PC-9 (cell line): ENCODE measurements at regions not wholly inside any gene's neighbourhood (a gene's known extent, or its start where the extent isn't known, plus 50 kb on each side); places are given as distances from the start of the nearest gene placed in this dataset.
"Not testable (repeated sequence)": the region's sequence is repeated elsewhere in the genome, so short reads cannot be mapped to it uniquely, and the experiment has no call there.

ENCODE experiments used
- BruUV-seq: library from RNA; stranded (reverse); fragments of 400-500 nt; replicated peaks from 2 replicates; lab custom pipeline; 2021; lab: Mats Ljungman, UMichigan
- CTCF ChIA-PET: fragments of 300-600 bp; sonication (Branson Sonifier 250); formaldehyde crosslinking; loops from one replicate; lab custom pipeline; 2022; ENCODE audit warnings: antibody characterized with exemption; lab: Charles Lee
- POLR2A ChIA-PET: fragments of 300-600 bp; sonication (Branson Sonifier 250); formaldehyde crosslinking; loops from one replicate; lab custom pipeline; 2022; ENCODE audit warnings: antibody characterized with exemption; ENCODE audit not compliant: unreplicated experiment; lab: Charles Lee
- DNase-seq, 2 experiments: peaks; one replicate each; pipeline versions ENCODE4 v3.0.0 to v3.0.0-alpha.2; 2015 to 2022; ENCODE audit warnings: mixed read lengths in 1 of 2
- H2AFZ ChIP-seq: fragments of 200-600 bp; sonication (generic); 2 replicates; pipeline ENCODE4 v1.8.1; 2017; ENCODE audit warnings: antibody characterized with exemption
- H3F3A ChIP-seq: fragments of 200-600 bp; sonication (generic); 2 replicates; pipeline ENCODE4 v1.8.1; 2017; ENCODE audit warnings: antibody characterized with exemption, mild to moderate bottlenecking, low read depth; ENCODE audit not compliant: insufficient read depth
- H3K27ac ChIP-seq: fragments of 200-600 bp; sonication (generic); 2 replicates; pipeline ENCODE4 v1.6.1; 2016; ENCODE audit warnings: mixed run types
- H3K27me3 ChIP-seq: fragments of 200-600 bp; sonication (generic); 2 replicates; pipeline ENCODE4 v1.6.1; 2016; ENCODE audit warnings: low read depth, mixed run types; ENCODE audit not compliant: insufficient read depth
- H3K36me3 ChIP-seq: fragments of 200-600 bp; sonication (generic); 2 replicates; pipeline ENCODE4 v1.6.1; 2016; ENCODE audit warnings: low read depth, mixed run types
- H3K4me1 ChIP-seq: fragments of 200-600 bp; sonication (generic); replicated peaks from 2 replicates; pipeline ENCODE4 v1.6.1; 2016; ENCODE audit warnings: mixed run types; ENCODE audit not compliant: insufficient read depth
- H3K4me2 ChIP-seq: fragments of 200-600 bp; sonication (generic); 2 replicates; pipeline ENCODE4 v1.6.1; 2017; ENCODE audit warnings: mixed run types
- H3K4me3 ChIP-seq: fragments of 200-600 bp; sonication (generic); 2 replicates; pipeline ENCODE4 v1.6.1; 2016; ENCODE audit warnings: mixed run types
- H3K79me2 ChIP-seq: fragments of 200-600 bp; sonication (generic); 2 replicates; pipeline ENCODE4 v1.6.1; 2017; ENCODE audit warnings: low read depth, mixed run types
- H3K9me2 ChIP-seq: fragments of 200-600 bp; sonication (generic); 2 replicates; pipeline ENCODE4 v1.8.1; 2017; ENCODE audit warnings: mild to moderate bottlenecking; ENCODE audit not compliant: insufficient read depth
- H3K9me3 ChIP-seq: fragments of 200-600 bp; sonication (generic); 2 replicates; pipeline ENCODE4 v1.8.1; 2016; ENCODE audit warnings: low read depth; ENCODE audit not compliant: insufficient read depth
- H4K20me1 ChIP-seq: fragments of 200-600 bp; sonication (generic); 2 replicates; pipeline ENCODE4 v1.8.1; 2017; ENCODE audit not compliant: insufficient read depth
- CTCF ChIP-seq: fragments of 200-600 bp; sonication (generic); conservative IDR thresholded peaks from 2 replicates; pipeline ENCODE4 v1.6.1; 2017; ENCODE audit warnings: mixed run types, antibody characterized with exemption, mild to moderate bottlenecking, moderate library complexity
- EZH2 ChIP-seq: fragments of 200-600 bp; sonication (generic); IDR thresholded peaks from 2 replicates; pipeline ENCODE4 v1.8.0; 2017; ENCODE audit warnings: antibody characterized with exemption, low read depth
- intact Hi-C: fragments of 100-400 bp; cut with micrococcal nuclease; formaldehyde crosslinking; loops from one replicate; pipeline ENCODE4 v1.10.0; 2022; ENCODE audit not compliant: unreplicated experiment

- H3K36me3 ChIP-seq = no peaks in the 10 kb centered on the region
- H3F3A ChIP-seq = no peaks in the 10 kb centered on the region
- H3K27me3 ChIP-seq = peaks cover 42% of the 10 kb centered on the region; the same call in 1 of the 2 replicates
- H2AFZ ChIP-seq = no peak overlapping the region
- no peaks in the 10 kb centered on the region for H3K79me2 ChIP-seq
- no peak for DNase-seq
- no TSS peak for BruUV-seq
- H3K27ac ChIP-seq = no peak overlapping the region
- intact Hi-C loops = no loop called here
- H3K4me1 ChIP-seq = no peaks in the 10 kb centered on the region
- no peak overlapping the region for H3K4me3 ChIP-seq
- TF ChIP-seq CTCF (no peak), EZH2 (no peak)
- H3K4me2 ChIP-seq = no peak overlapping the region
- no peaks in the 10 kb centered on the region for H4K20me1 ChIP-seq
- H3K9me2 ChIP-seq = no peaks in the 10 kb centered on the region
- H3K9me3 ChIP-seq = no peaks in the 10 kb centered on the region
- CTCF ChIA-PET = no interaction called here
- POLR2A ChIA-PET = no interaction called here
Observed at GRCh38 chr18:11487390-11487789, 122.0 kb upstream of the SLC35G4 start.

- H3K36me3 ChIP-seq = no peaks in the 10 kb centered on the region
- H3K4me1 ChIP-seq = no peaks in the 10 kb centered on the region
- peaks cover 23% of the 10 kb centered on the region; the same call in 1 of the 2 replicates for H3K27me3 ChIP-seq
- H3K9me2 ChIP-seq = no peaks in the 10 kb centered on the region
- no TSS peak for BruUV-seq
- no peak overlapping the region for H3K4me3 ChIP-seq
- intact Hi-C loops = no loop called here
- no peaks in the 10 kb centered on the region for H3K9me3 ChIP-seq
- TF ChIP-seq EZH2 (no peak), CTCF (no peak)
- no peaks in the 10 kb centered on the region for H3F3A ChIP-seq
- H2AFZ ChIP-seq = no peak overlapping the region
- ChIA-PET POLR2A (no interaction called here), CTCF (no interaction called here)
- no peaks in the 10 kb centered on the region for H3K79me2 ChIP-seq
- DNase-seq = no peak
- no peak overlapping the region for H3K27ac ChIP-seq
- H4K20me1 ChIP-seq = no peaks in the 10 kb centered on the region
- no peak overlapping the region for H3K4me2 ChIP-seq
Observed at GRCh38 chr18:11482271-11482670, 127.1 kb upstream of the SLC35G4 start.

- no peaks in the 10 kb centered on the region for H3K4me1 ChIP-seq
- no peaks in the 10 kb centered on the region for H3K9me2 ChIP-seq
- BruUV-seq = no TSS peak
- no peak overlapping the region for H3K4me3 ChIP-seq
- no peaks in the 10 kb centered on the region for H3K9me3 ChIP-seq
- H3K36me3 ChIP-seq = no peaks in the 10 kb centered on the region
- H4K20me1 ChIP-seq = no peaks in the 10 kb centered on the region
- POLR2A ChIA-PET = no interaction called here
- intact Hi-C loops = no loop called here
- peaks cover 14% of the 10 kb centered on the region; the same call in 1 of the 2 replicates for H3K27me3 ChIP-seq
- TF ChIP-seq CTCF (no peak), EZH2 (no peak)
- no peaks in the 10 kb centered on the region for H3F3A ChIP-seq
- H3K79me2 ChIP-seq = no peaks in the 10 kb centered on the region
- CTCF ChIA-PET = no interaction called here
- H2AFZ ChIP-seq = no peak overlapping the region
- H3K4me2 ChIP-seq = no peak overlapping the region
- DNase-seq = no peak
- H3K27ac ChIP-seq = no peak overlapping the region
Observed at GRCh38 chr18:11480692-11481091, 128.7 kb upstream of the SLC35G4 start.

- H4K20me1 ChIP-seq, H3K27me3 ChIP-seq, BruUV-seq, DNase-seq, H3K79me2 ChIP-seq, H3K9me3 ChIP-seq, H3K4me1 ChIP-seq, CTCF ChIA-PET, intact Hi-C loops, H3K27ac ChIP-seq, H3K4me3 ChIP-seq, H2AFZ ChIP-seq, H3K9me2 ChIP-seq, H3K4me2 ChIP-seq, POLR2A ChIA-PET, H3K36me3 ChIP-seq, H3F3A ChIP-seq: not testable (repeated sequence)
Observed at GRCh38 chr18:11479031-11479430, 130.4 kb upstream of the SLC35G4 start.
